ENCODE measurements at regions not wholly inside any gene's neighbourhood (a gene's known extent, or its start where the extent isn't known, plus 50 kb on each side); places are given as distances from the start of the nearest gene placed in this dataset.

DNA sequence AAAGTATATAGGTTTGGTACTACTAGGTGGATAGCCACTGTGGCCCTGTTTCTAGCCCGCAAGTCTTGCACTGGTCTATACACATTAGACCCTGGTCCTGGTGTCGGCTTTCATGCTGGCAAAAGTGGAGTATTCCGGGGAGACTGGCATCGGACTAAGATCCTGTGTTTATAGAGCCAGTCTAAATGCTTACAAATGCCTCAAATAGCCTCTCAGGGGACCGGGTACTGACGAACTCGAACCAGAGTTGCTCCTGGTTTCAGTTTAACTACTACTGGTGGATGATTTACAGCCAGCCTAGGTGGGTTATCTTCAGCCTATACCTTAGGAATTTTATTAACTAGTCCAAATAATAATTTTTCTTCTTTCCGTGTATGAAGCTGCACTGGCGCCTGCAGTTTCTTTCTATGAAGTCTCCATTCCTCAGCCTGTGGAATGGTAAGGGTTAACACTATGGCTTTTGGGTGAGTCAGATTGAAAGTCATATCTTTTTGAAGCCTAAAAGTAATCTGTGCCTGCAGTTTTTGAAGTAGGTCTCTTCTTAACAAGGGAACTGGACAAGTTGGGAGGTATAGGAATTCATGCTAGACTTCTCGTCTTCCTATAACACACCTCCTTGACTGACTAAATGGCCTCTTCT is 51.3 kb downstream of the OR10H4 start:
- DNase-seq (ENCODE audit: low read depth) = no peak
- no peak overlapping the region for H3K4me3 ChIP-seq (replicated peaks; ENCODE audit: low read depth, low read length)
- TF ChIP-seq, protein P1, sequence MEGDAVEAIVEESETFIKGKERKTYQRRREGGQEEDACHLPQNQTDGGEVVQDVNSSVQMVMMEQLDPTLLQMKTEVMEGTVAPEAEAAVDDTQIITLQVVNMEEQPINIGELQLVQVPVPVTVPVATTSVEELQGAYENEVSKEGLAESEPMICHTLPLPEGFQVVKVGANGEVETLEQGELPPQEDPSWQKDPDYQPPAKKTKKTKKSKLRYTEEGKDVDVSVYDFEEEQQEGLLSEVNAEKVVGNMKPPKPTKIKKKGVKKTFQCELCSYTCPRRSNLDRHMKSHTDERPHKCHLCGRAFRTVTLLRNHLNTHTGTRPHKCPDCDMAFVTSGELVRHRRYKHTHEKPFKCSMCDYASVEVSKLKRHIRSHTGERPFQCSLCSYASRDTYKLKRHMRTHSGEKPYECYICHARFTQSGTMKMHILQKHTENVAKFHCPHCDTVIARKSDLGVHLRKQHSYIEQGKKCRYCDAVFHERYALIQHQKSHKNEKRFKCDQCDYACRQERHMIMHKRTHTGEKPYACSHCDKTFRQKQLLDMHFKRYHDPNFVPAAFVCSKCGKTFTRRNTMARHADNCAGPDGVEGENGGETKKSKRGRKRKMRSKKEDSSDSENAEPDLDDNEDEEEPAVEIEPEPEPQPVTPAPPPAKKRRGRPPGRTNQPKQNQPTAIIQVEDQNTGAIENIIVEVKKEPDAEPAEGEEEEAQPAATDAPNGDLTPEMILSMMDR (IDR thresholded peaks at IDR 0.05; ENCODE audit: low read length, missing control alignments) = no peak

DNA sequence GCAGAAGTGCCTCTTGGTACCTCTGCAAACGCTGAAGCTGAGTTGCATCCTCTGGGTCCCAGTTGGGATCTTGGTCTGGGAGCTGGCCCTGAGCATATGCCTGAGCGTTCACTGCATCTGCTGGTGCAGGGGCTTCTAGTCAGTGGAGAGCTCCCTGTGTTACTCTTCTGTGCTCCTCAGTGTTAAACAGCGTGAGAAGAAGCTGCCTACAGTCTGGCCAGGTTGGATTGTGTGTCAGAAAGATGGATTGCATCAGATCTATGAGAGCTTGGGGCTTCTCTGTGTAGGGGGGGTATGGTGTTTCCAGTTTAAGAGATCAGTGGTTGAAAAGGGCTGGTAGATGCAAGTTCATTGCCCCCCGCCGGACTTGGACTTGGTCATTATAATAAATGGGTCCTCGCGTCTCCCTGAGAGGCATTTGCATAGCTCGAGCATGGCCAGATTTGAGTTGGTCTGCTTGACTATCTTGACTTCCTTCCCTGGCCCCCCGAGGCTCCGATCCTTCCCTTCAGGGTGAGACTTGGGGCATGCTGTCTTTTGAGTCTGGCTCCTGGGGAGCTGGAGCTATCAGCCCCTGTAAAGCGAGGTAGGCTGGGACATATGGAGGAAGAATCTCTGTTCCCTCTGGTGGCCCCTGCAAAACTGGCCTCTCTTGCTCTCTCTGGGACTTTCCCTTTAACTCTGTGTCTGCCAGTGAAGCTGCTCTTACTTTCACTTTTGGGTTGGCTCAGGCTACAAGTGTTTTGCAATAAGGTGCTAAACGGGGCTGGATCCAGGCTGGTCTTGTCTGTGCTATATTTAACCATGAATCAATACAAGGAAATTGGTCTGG is 52.9 kb downstream of the OR10H4 start:
- peak overlapping the region; percentile 50 for H3K4me3 ChIP-seq (replicated peaks; ENCODE audit: low read depth, low read length)
- TF ChIP-seq, protein P1 (IDR thresholded peaks at IDR 0.05; ENCODE audit: low read length, missing control alignments) = no peak

DNA sequence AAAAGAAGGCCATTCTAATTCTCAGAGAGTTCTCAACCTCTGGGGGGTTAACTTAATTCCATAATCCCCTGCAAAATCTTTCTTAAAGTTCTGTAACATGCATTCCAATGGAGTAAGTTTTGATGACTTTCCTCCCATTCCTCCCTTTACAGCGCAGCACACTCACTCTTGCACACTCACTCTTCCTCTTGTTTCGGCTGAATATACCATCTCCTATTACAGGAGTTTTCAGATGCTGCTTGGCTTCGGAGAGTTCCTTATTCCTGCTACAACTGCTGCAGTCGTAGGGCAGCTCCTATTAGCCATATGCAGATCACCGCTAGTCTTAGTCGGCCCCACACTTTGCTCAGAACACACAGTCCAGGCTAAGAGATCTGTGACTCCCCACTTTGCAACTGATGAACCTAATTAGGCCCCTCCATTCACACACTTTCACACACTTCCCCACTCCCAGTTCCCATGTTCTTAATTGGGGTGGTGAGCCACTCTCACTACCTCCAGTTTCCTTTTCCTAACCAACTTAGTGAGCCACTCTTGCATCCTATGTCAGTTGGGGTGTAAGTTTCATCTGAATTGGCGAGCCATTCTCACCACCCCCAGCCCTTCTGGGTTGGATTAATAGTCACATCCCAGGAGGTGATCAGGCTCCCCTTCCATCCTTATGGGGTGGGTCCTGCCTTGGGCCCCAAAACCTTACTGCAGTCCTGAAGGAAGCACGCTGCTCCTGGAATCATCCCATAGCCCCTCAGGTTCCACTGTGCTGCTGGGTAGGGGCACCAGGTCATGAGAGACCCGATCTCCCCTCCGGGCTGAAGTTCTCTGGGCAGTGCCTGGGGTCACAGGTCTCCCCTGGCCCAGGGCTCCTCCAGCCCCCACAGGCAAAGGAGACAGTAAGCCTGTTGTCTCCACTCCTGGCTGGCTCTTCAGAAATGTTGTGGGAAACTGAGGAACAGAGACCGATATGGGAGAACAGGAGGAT is 53.9 kb downstream of the OR10H4 start:
- TF ChIP-seq, protein P1 (IDR thresholded peaks at IDR 0.05; ENCODE audit: low read length, missing control alignments) = no peak
- peak overlapping the region; percentile 50 for H3K4me3 ChIP-seq (replicated peaks; ENCODE audit: low read depth, low read length)
- DNase-seq (ENCODE audit: low read depth) = peak; percentile 3

More for the DNA sequence above, 52.9 kb downstream of the OR10H4 start:
- peak; percentile 77 for DNase-seq (ENCODE audit: low read depth)

DNA sequence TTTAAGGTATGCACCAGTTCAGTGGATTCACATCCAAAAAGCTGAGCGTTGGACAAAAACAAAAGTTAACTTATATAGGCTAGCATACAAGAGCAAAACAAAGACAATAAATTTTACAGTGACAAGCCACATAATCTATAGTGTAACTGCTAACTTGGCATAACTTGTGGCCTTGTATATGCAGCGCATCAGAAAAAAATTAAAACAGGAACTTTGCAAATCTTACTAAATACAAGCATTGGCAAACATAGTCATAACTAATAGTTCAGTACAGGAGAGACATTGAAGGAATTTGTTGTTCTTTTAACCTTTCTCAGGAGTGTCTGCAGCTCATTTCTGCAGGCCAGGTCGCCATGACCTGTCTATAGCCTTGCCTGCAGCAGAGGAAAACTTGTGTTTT is 54.6 kb downstream of the OR10H4 start:
- DNase-seq (ENCODE audit: low read depth) = no peak
- no peak overlapping the region for H3K4me3 ChIP-seq (replicated peaks; ENCODE audit: low read depth, low read length)
- TF ChIP-seq, protein P1 (IDR thresholded peaks at IDR 0.05; ENCODE audit: low read length, missing control alignments) = no peak

DNA sequence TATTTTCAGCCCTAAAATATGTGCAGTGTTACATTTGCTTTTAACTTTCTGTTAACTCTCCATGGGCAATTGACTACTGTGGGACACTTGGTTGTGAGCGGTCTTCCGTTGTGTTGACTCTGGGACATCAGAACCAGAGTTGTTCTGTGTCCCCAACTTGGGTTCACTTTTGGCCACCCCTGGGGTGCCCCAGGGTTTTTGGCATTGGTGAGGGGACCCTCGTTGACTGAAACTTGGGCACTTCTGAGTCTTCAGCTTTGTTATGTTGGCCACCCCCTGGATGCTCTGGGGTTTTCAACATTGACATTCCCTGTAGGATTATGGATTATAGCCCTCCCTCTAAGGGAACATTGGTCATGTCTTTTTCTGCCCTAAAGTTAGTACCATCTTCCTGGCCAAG is 57.1 kb downstream of the OR10H4 start:
- no peak for DNase-seq (ENCODE audit: low read depth)

DNA sequence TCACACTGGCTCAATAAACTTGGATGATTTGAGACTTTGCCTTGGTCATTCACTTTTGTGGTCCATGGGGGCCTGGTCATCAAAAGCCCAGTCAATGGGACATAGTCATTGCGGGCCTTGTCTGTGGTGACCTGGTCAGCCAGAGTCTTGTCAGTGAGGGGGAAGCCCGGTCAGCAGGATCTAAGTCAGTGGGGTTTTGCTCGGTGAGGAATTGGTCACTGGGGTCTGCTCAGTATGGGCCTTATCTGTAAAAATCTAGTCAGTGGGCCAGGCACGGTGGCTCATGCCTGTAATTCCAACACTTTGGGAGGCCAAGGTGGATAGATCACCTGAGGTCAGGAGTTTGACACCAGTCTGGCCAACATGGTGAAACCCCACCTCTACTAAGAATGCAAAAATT is 63.7 kb upstream of the TPM4 start:
- DNase-seq (ENCODE audit: low read depth) = no peak
- no peak overlapping the region for H3K4me3 ChIP-seq (replicated peaks; ENCODE audit: low read depth, low read length)
- TF ChIP-seq, protein P1 (IDR thresholded peaks at IDR 0.05; ENCODE audit: low read length, missing control alignments) = no peak

More for the DNA sequence above, 57.1 kb downstream of the OR10H4 start:
- TF ChIP-seq, protein P1 (IDR thresholded peaks at IDR 0.05; ENCODE audit: low read length, missing control alignments) = no peak
- H3K4me3 ChIP-seq (replicated peaks; ENCODE audit: low read depth, low read length) = no peak overlapping the region
